GM18517 (cell line): ENCODE measurements at regions not wholly inside any gene's neighbourhood (a gene's known extent, or its start where the extent isn't known, plus 50 kb on each side); places are given as distances from the start of the nearest gene placed in this dataset.

Source experiments
- ATAC-seq: cut with Tn5 transposase; IDR thresholded peaks from one replicate; pipeline ENCODE4 v1.9.1; 2021; ENCODE audit warnings: mild to moderate bottlenecking, moderate library complexity; ENCODE audit not compliant: unreplicated experiment

DNA sequence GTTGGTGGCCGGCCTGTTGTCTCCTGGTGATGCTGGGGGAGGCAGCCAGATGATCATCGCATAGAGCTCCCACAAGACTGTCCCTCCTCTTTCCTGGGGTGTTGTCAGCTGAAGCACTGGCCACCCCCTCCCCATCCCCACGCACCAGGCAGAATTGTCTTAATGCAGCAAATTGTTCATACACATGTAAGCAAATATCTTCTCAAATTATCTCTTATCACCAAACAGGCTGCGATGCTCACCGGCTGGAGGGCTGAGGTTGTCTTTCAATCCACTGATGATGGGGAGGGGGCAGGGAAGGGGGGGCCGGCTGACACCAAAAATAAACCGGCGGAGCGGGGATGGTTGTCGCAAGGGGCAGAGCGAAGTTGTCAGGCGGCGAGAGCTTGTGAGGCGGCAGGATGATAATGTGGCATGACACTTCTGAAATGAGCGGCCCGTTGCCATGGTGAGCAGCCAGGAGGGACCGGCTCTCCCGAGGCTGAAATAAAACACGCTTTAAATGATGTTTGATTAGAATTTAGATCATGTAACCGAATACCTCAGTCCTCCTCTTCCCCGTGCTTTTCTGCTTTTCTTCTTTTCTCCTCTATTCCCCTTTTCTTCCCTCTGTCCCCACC is 59.8 kb downstream of the MRM1 start:
- no peak for ATAC-seq

DNA sequence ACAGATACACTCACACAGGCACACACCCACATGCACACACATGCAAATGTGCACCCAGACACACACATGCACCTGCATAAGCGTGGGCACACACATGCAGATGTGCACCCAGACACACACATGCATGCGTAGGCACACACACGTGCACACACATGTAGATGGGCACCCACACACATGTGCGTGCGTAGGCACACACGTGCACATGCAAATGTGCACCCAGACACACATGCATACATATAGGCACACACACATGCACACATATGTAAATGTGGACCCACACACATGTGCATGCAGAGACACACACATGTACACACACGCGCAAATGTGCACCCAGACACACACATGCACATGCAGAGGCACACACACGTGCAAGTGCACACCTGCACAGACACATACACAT is 60.3 kb downstream of the MRM1 start:
- ATAC-seq = no peak

DNA sequence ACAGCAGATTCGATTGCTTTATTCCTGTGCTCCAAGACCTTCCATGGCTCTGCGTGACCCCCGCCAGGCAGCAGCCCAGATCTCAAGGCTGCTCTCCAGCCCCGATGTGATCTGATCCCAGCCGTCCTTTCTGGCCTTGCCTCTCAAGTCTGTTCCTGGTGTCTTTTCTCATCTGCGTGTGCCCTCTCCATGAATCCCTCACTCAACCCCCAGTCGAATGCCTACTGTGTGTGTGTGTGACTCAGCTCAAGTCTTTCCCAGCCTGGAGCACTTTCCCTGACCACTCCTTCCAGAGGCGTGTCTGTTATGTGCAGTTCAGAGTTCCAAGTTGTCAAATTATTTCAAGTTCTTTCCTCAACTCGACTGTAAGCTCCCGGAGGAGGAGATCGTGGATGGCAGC is 64.0 kb downstream of the MRM1 start:
- no peak for ATAC-seq

DNA sequence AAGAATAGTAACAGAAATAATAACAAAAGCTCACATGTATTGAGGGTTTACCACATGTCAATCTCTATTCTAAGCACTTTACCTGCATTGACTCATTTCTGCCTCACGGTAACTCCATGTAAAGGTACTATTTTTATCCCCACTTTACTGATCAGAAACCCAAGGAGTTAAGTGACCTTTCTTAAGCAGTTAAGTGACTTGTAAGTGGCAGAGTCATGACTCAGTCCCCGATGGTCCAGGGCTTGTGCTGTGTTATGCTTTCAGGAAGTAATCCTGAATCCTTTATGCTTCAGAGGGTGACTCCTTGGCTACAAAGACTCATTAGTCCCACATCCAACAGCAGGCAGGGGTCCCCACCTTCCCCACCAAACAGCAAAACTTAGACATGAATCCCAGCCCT is 66.5 kb downstream of the MRM1 start:
- no peak for ATAC-seq

DNA sequence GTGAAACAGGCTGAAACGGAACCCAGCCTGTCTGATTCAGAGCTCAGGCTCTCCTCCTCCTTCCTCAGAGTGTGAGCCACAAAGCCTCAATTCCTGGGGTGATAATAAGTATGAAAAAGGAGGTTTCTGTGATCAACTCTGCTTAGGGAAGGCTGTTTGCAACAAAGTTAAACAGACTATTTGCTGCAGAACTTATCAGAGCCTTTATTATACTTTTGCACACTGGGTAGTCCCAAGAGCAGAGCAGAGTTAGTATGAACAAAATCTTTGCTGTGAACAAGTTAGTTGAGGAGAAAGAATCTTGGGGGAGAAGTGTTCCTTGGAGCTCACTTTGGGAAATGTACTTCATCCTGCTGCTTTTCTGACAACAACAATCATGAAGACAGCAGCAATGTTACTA is 67.4 kb downstream of the MRM1 start:
- ATAC-seq = no peak

DNA sequence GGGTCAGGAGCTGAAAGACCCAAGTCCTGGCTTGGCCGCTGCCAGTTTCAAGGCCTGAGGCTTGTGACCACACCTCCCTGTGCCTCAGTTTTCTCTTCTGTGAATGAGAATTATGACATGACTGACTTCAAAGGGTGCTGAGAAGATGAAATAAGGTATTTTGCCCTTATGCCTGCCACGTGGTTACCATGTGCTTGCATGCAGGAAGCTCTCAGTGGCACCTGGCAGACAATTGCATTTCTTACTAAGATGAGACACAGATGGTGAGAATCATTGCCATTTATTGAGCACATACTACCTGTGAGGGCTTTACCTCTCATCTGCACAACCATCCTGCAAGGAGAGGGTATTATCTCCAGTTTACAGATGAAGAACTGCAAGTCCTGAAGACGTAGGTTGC is 69.8 kb downstream of the MRM1 start:
- ATAC-seq = no peak

DNA sequence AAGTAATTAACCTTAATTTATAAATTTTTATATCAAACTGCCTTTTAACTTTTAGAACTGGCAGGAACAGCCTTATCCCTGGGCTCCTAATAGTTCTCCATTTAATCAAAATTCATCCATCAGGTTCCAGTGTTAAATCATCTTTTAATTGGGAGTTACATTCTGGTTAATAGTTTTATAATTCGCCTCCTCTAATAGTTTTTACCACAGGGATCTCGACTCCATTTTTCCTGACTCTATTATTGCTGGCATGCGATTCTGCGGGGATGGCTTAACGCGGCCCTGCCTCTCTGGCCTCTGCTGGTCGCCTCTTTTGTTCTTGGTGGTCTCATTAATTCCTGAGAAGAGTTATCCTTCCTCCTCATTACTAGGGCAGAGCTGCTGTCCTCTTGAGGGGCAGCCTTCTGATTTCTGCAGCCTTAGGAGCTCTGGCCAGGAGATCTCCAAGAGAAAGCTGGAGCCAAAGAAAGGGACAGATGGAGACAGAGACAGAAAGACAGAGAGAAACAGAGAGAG is 71.1 kb downstream of the MRM1 start:
- ATAC-seq = no peak

DNA sequence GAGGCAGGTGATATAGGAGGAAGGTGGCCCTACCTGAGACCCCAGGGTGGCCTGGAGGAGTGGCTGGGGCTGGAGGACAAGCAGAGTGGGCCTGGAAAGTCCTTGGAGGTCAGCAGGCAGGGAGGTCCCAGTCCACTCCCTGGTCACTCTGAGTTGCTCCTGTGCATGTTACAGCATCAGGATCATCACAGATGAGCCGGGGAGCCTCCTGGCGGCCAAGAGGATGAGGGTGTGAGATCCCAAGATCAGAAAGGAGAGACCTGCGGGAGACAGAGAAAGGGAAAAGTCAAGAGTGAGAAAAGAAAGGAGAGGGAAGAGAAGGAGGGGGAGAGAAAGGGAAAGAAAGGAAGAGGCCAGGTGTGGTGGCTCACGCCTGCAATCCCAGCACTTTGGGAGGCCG is 71.7 kb downstream of the MRM1 start:
- ATAC-seq = no peak

DNA sequence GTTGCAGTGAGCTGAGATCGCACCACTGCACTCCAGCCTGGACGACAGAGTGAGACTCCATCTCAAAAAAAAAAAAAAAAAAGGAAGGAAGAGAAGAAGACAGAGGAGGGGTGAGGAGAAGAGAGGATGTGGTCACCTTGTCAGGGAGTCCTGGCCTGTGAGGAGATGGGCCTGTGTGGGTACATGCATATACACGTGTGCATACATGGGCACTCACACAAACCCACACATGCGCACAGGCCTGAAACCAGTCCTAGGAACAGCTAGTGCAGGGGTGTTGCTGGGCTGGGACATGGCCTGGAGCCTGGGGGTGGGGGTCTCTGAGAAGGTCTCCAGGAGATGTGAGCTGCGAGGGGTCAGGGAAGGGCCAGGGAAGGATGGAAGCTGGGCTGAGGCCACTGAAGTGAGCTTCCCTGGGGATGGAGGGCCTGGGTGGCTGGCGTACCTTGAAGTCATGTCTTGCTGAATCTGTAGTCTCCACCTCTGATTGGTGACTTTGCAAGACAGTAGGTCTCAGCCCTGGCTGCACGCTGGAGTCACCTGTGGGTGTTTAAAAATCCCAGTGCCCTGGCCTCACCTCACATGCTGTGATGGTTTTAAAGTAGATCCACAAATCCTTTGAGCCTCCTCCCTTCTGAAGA is 72.4 kb downstream of the MRM1 start:
- no peak for ATAC-seq

DNA sequence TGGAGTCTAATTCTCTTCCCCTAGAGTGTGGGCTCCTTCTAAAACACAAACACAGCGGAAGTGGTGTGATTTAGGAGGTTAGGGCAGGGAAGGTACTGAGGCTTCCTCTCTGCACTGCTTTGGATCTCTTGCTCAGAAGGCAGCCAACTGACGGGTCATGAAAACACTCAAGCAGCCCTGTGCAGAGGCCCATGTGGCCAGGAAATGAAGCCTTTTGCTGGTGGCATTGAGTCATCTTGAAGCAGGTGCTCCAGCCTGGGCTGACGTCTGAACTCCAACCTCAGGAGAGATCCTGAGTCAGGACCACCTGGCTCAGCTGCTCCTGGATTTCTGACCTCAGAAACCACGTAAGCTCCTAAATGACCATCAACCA is 72.9 kb downstream of the MRM1 start:
- no peak for ATAC-seq

DNA sequence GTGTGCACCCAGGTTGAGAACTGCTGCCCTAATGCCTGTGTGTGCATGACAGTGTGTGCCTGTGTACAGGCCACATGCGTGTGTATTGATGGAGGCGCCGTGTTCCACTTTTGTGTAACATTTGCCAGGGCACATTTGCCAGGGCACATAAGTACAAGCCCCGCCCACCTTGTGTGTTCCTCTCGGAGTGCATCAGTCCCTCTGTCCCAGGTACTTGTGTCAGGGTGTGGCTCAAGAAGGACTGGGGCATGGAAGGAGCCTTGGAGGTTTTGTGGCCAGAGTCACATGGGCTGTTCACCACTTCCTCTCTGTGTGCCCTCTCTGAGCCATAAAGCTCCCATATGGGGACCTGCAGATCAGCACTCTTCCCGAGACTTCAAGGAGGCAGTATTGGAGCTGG is 73.9 kb downstream of the MRM1 start:
- ATAC-seq = no peak

DNA sequence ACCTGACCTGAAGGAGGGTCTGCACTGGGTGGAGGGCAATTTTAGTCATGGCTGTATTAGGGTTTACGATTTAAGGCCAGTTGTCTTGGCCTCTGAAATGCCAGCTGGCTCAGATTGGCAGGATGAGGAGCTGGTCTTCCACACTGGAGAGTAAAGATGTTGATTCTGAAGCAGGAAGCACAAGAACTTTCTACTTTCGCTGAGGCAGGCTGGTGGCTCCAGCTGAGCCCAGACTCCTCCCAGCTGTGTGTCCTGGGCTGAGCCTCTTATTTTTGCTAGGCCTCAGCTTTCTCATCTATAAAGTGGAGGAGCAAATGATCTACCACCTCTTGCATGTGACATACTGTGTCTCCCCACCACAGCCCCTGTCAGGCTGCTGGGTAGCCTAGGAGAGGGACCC is 74.4 kb downstream of the MRM1 start:
- no peak for ATAC-seq

DNA sequence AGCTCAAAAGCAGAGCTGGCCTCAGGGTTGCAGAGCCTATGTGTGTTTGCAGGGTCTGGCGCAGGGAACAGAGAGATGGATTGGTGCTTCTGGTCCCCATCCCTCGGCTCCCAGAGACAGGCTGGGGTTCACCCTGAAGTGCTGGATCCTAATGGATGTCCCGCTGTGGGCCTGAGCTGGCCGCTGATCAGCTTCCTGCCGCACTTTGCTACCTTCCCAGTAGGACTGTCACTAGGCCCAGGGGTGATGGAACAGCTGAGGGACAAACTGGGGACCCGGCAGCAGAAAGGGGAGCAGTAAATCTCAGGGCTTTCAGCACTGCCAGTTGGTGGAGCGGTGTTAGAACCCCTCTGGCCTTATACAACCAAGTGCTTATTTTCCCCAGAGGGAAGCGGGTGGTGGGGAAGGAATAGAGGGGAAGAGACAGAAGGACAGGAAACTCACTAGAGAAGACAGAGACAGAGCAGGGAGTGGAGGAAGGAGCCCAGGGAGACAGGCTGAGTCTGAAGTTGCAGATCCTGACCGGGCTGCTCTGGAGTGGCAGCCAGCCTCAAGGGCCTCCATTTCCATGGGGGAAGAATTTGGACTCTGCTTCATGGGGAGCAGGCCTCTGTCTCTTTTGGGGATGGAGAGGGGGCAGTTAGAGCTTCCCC is 78.6 kb downstream of the MRM1 start:
- ATAC-seq = no peak

DNA sequence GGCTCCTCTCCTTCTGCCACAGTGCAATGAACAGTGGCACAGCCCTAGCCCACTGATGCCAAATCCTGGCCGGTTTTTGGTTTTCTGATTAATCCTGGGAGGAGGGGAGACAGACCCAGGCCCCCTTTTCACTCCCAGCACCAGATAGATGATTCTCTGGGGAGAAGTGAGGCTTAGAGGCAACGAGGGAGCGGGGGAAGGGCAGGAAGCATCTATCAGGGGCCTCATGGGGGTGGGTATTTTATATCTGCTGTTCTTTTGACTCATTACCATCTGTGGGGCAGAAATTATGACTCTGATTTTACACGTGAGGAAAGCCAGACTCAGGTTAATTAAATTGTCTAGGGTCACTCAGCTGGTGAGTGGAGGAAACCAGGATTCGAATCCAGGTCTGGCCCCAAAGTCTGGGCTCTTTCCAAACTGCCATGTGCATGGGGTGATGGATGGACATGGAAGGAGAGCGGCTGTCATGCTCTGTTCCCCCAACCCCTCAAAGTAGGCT is 79.4 kb downstream of the MRM1 start:
- ATAC-seq = no peak

DNA sequence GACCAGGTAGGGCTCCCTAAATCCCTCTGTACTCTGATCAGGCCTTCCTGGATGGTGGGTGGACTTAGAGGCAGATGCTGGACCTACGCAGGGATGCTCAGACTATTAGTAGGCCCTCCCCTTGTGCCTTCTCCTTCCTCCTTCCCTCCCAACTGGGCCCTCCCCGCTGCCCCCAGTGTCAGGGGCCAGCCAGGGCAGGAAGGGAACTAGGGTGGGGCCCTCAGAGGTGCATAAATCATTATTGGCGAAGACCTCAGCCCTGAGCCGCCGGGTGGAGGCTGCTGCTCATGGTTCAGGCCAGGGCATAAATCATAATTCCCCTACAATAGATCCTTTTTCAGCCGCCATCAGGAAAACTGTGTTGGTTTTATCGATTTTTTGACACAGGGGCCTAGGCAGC is 81.4 kb downstream of the MRM1 start:
- ATAC-seq = no peak

DNA sequence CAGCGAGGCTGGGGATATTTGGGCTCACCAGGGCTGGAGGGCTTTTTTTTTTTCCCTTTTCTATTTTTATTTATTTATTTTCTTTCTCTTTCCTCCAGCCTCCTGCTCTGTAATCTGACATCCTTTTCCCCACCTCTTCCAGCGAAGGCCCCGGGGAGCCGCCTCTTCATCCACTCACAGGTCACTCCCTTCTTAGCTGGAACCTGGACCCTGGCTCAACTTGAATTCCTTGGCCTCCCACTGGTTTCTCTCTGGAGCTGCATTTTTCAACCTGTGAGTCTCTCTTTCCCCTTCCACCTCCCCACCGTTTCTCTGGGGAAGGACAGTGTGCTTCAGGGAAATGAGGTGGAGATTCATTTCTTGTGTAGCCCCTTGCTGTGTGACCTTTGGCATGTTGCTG is 82.0 kb downstream of the MRM1 start:
- no peak for ATAC-seq

DNA sequence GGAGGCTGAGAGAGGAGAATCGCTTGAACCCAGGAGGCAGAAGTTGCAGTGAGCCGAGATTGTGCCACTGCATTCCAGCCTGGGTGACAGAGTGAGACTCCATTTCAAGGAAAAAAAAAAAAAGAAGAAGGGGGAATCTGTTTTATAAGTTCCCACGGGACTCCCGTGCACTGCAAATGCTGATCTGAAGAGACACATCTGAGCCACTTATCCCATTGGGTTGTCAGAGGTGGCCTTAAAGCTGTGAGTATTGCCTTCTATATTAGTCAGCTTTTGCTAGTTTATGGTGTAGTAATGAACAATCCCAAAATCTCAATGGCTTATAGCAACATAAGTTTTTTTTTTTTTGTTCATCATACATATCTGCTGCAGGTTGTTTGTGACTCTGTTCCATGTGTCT is 82.8 kb downstream of the MRM1 start:
- ATAC-seq = no peak

DNA sequence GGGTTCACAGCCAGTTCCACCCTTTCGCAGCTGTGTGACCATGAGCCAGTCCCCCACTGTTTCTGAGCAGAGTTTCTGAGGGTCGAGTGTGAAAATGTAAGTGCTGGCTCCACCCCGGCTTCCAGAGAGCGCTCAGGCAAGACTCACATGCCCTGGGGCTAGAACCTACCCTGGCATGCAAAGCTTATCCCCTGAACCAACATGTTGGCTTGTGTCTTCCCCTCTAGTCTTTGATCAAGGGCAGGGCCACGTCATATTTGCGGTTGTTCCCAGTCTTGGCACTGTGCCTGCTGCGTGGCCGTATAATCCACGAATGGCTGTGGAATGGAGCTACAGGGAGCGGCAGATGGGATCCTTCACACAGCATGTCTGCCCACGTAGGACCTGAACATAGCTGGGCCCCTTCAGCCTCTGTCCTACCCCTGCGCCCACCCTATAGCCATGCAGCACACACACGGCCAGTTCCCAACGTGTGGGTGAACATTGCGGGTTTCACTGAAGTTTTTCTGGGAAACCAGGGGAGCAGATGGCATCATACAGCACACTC is 84.8 kb downstream of the MRM1 start:
- ATAC-seq = no peak

DNA sequence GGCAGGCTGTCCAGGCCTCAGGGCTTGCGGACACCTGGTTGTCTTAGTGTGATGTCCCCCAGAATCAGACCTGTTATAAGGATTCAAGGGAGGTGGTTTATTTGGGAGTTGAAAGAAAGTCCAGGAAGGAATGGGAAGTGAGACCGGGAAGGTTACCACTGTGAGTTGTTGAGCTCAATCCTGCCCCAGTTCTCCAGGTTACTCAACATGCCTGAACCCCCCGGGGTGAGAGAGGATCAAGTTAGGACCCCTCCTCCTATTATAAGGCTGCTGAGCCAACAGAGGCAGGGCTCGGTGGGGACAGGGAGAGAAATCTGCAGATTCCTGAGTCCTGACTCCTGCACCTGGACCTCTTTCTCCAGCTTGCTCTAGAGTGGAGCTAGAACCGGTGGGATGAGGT is 86.4 kb downstream of the MRM1 start:
- ATAC-seq = no peak

DNA sequence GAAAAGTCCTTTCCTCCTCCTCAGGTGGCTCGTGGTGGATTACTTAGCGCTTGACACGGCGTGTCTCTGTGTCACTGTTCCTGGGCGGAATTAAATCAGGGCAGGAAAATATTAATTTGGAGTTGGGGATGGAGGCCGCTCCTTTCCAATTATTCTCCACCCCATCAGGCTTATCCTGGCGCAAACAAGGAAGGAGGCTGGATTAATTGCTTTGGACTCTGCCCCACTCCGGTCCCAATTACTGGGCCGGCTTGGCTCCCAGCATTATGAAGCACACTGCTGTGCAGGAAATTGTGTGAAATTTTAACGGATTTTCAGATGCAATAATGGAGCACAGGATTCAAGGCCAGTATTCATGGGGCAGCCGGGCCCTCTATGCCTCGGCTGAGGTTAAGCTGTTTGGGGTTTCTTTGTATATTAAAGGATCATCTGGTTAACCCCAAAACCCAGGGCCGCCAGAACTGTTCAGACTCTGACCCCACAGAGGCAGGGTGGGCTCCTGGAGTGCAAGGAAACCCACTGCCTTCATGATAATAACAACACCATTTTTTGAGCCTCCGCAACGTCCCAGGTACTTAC is 87.8 kb downstream of the MRM1 start:
- ATAC-seq = no peak

DNA sequence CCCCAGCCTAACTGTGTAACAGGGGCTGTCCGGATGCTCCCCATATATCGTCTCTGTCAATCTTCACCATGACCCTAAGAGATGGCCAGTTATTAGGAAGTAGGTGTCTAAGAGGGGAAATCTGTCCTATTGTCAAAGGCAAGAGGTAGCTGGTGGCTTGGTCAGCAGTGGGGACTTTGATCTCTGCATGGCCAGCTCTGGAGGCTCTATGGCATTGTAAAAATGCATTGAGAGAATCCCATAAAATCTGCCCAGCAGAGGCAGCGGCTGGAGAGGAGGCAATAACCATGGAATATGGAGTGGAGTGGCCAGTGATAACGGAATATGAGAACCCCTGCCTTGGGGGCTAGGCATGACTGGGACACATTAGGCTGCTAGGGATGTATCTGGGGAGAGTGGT is 88.8 kb downstream of the MRM1 start:
- ATAC-seq = no peak

DNA sequence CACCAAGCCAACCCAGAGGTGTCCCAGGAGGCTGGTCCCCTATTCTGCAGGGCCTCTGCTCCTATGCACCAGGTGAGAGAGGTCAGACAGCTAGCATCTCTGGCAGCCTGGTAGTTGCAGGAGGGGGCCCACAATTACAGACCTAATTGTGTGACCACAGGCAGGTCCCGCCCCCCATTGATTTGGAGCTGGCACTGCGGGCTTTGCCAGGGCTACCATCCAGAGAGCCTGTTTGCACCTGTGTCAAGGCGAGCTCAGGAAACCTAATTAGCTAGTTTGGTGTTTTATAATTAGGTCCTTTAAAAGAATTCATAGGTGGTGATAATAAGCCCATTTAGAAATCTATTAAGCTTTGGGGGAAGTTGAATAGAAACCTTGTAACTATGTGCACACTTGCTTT is 90.2 kb downstream of the MRM1 start:
- no peak for ATAC-seq
